Fibroblast of villous mesenchyme (primary cell): ENCODE measurements at regions not wholly inside any gene's neighbourhood (a gene's known extent, or its start where the extent isn't known, plus 50 kb on each side); places are given as distances from the start of the nearest gene placed in this dataset.

Source experiments
- DNase-seq: peaks from one replicate; pipeline ENCODE4 v3.0.0-alpha.2; 2010; ENCODE audit warnings: low read depth
- H3K4me3 ChIP-seq: 2 replicates; pipeline ENCODE4 v1.5.1; 2011; ENCODE audit warnings: low read depth, mild to moderate bottlenecking, low read length
- CTCF ChIP-seq: IDR thresholded peaks from 2 replicates; pipeline ENCODE4 v1.5.1; 2012; ENCODE audit warnings: low read depth, mild to moderate bottlenecking, low read length; ENCODE audit not compliant: insufficient read depth

- DNase-seq: no peak
- H3K4me3 ChIP-seq: no peak overlapping the region
- no peak for TF ChIP-seq CTCF
These were observed 56.2 kb downstream of the PABPC4L start for GRCh38 chr4:134145369-134145768.

- no peak for DNase-seq
- TF ChIP-seq CTCF: no peak
- no peak overlapping the region for H3K4me3 ChIP-seq
These were observed 57.3 kb downstream of the PABPC4L start for GRCh38 chr4:134144337-134144736.

- no peak for TF ChIP-seq CTCF
- H3K4me3 ChIP-seq: no peak overlapping the region
- no peak for DNase-seq
These were observed 59.9 kb downstream of the PABPC4L start for GRCh38 chr4:134141728-134142127.

GRCh38 chr4:134139188-134139587, 62.4 kb downstream of the PABPC4L start:
- no peak for DNase-seq
- H3K4me3 ChIP-seq: no peak overlapping the region
- TF ChIP-seq CTCF: no peak

- no peak for TF ChIP-seq CTCF
- H3K4me3 ChIP-seq: no peak overlapping the region
- no peak for DNase-seq
These were observed 69.4 kb downstream of the PABPC4L start for GRCh38 chr4:134132086-134132783.

GRCh38 chr4:134126955-134127354, 74.6 kb downstream of the PABPC4L start:
- DNase-seq: no peak
- no peak for TF ChIP-seq CTCF
- no peak overlapping the region for H3K4me3 ChIP-seq

- H3K4me3 ChIP-seq: no peak overlapping the region
- no peak for TF ChIP-seq CTCF
- DNase-seq: no peak
These were observed 75.5 kb downstream of the PABPC4L start for GRCh38 chr4:134126000-134126560.
